Keratinocyte (primary cell): ENCODE measurements at regions not wholly inside any gene's neighbourhood (a gene's known extent, or its start where the extent isn't known, plus 50 kb on each side); places are given as distances from the start of the nearest gene placed in this dataset.

Source experiments
- DNase-seq: peaks from one replicate; pipeline ENCODE4 v3.0.0-alpha.2; 2011; ENCODE audit warnings: low read depth, missing footprints, low spot score
- FAIRE-seq: peaks from 2 replicates; lab custom pipeline; 2011; peaks lifted over from hg19 to GRCh38; lab: Jason Lieb, UNC
- H2AFZ ChIP-seq: 2 replicates; pipeline ENCODE4 v1.6.0; 2012; ENCODE audit warnings: low read length, control low read depth, inconsistent platforms; ENCODE audit not compliant: control insufficient read depth
- H3K27ac ChIP-seq: 2 replicates; pipeline ENCODE4 v1.5.1; 2011; ENCODE audit warnings: low read length; ENCODE audit not compliant: control insufficient read depth, insufficient read depth
- H3K27me3 ChIP-seq: 3 replicates; pipeline ENCODE4 v1.6.0; 2011; ENCODE audit warnings: low read length; ENCODE audit not compliant: control insufficient read depth, insufficient read depth; ENCODE audit errors: extremely low read depth
- H3K36me3 ChIP-seq, 2 experiments: 2 replicates in 1 of 2; 3 replicates in 1 of 2; pipeline ENCODE4 v1.5.1; 2011; ENCODE audit warnings: low read length in 2 of 2, mild to moderate bottlenecking in 1 of 2; ENCODE audit not compliant: control insufficient read depth in 2 of 2, insufficient read depth in 2 of 2; ENCODE audit errors: extremely low read depth in 1 of 2
- H3K4me1 ChIP-seq: 3 replicates; pipeline ENCODE4 v1.5.1; 2011; ENCODE audit warnings: low read length; ENCODE audit not compliant: control insufficient read depth, insufficient read depth; ENCODE audit errors: extremely low read depth
- H3K4me2 ChIP-seq: 3 replicates; pipeline ENCODE4 v1.6.0; 2011; ENCODE audit warnings: low read depth, low read length; ENCODE audit not compliant: control insufficient read depth, insufficient read depth; ENCODE audit errors: extremely low read depth
- H3K4me3 ChIP-seq, 3 experiments: fragments of 200-600 bp in 1 of 3; sonication (generic) in 1 of 3; 2 replicates in 2 of 3; 3 replicates in 1 of 3; pipeline ENCODE4 v1.5.1; 2011 to 2016; ENCODE audit warnings: low read length in 3 of 3, mild to moderate bottlenecking in 3 of 3, control low read depth in 2 of 3, inconsistent platforms in 1 of 3, low read depth in 1 of 3, mixed read lengths in 1 of 3, mixed run types in 1 of 3, moderate library complexity in 1 of 3; ENCODE audit not compliant: control insufficient read depth in 2 of 3, insufficient read depth in 2 of 3; ENCODE audit errors: extremely low read depth in 1 of 3
- H3K79me2 ChIP-seq: 2 replicates; pipeline ENCODE4 v1.6.0; 2012; ENCODE audit warnings: low read length; ENCODE audit not compliant: control insufficient read depth, insufficient read depth
- H3K9ac ChIP-seq: 3 replicates; pipeline ENCODE4 v1.6.0; 2011; ENCODE audit warnings: low read length; ENCODE audit not compliant: control insufficient read depth, insufficient read depth; ENCODE audit errors: extremely low read depth
- H3K9me1 ChIP-seq: 3 replicates; pipeline ENCODE4 v1.6.0; 2011; ENCODE audit warnings: low read length; ENCODE audit not compliant: control insufficient read depth, insufficient read depth; ENCODE audit errors: extremely low read depth
- H3K9me3 ChIP-seq: 2 replicates; pipeline ENCODE4 v1.5.1; 2012; ENCODE audit warnings: low read depth, low read length; ENCODE audit not compliant: control insufficient read depth
- H4K20me1 ChIP-seq: 3 replicates; pipeline ENCODE4 v1.6.0; 2011; ENCODE audit warnings: low read length; ENCODE audit not compliant: control insufficient read depth, insufficient read depth; ENCODE audit errors: extremely low read depth
- CTCF ChIP-seq, 3 experiments: IDR thresholded peaks in 1 of 3; conservative IDR thresholded peaks in 1 of 3; optimal IDR thresholded peaks in 1 of 3; 2 replicates in 2 of 3; 3 replicates in 1 of 3; pipeline versions ENCODE3 to v1.5.1; 2011; ENCODE audit warnings: low read length in 3 of 3, mild to moderate bottlenecking in 3 of 3, moderate library complexity in 2 of 3, control low read depth in 1 of 3, inconsistent platforms in 1 of 3; ENCODE audit not compliant: insufficient read depth in 2 of 3; ENCODE audit errors: extremely low read depth in 1 of 3
- EZH2 ChIP-seq: IDR thresholded peaks from one replicate; pipeline ENCODE4 v1.6.1; 2012; ENCODE audit warnings: inconsistent platforms, mild to moderate bottlenecking, low read length, moderate library complexity
- dilution Hi-C: fragments of 300-500 bp; cut with MboI; formaldehyde crosslinking; loops from one replicate; pipeline ENCODE4 v1.7.0; 2020; ENCODE audit warnings: low sequenced_read_pairs; ENCODE audit not compliant: extremely low pct_ligation_motif_present

- no peak overlapping the region for H3K9ac ChIP-seq
- no peaks in the 10 kb centered on the region for H3K9me1 ChIP-seq
- no peaks in the 10 kb centered on the region for H3K9me3 ChIP-seq
- TF ChIP-seq CTCF (optimal IDR thresholded peaks at IDR 0.05 in 1 of 3, IDR thresholded peaks at IDR 0.05 in 1 of 3, conservative IDR thresholded peaks at IDR 0.05 in 1 of 3; ENCODE audit: extremely low read depth in 1 of 3, insufficient read depth in 2 of 3, low read length in 3 of 3) (no peak), EZH2 (no peak)
- H3K36me3 ChIP-seq, result no peaks in the 10 kb centered on the region
- no peaks in the 10 kb centered on the region for H4K20me1 ChIP-seq
- DNase-seq (no peak), FAIRE-seq (peak; percentile 5)
- H3K79me2 ChIP-seq, result no peaks in the 10 kb centered on the region
- dilution Hi-C loops, result no loop called here
- no peak overlapping the region for H2AFZ ChIP-seq
- H3K27me3 ChIP-seq, result peaks cover 8% of the 10 kb centered on the region
- no peak overlapping the region for H3K4me3 ChIP-seq
- H3K4me2 ChIP-seq, result peak overlapping the region; percentile 14
- no peak overlapping the region for H3K27ac ChIP-seq
- peaks cover 8% of the 10 kb centered on the region for H3K4me1 ChIP-seq
Observed at GRCh38 chr5:171595801-171596231, 176.4 kb downstream of the FGF18 start.

- H3K4me3 ChIP-seq, result no peak overlapping the region
- H3K36me3 ChIP-seq, result no peaks in the 10 kb centered on the region
- DNase-seq (no peak), FAIRE-seq (no peak)
- H3K27ac ChIP-seq, result no peak overlapping the region
- H3K4me1 ChIP-seq, result peaks cover 8% of the 10 kb centered on the region
- peaks cover 8% of the 10 kb centered on the region for H3K27me3 ChIP-seq
- H3K9me3 ChIP-seq, result no peaks in the 10 kb centered on the region
- TF ChIP-seq EZH2 (no peak), CTCF (optimal IDR thresholded peaks at IDR 0.05 in 1 of 3, IDR thresholded peaks at IDR 0.05 in 1 of 3, conservative IDR thresholded peaks at IDR 0.05 in 1 of 3; ENCODE audit: extremely low read depth in 1 of 3, insufficient read depth in 2 of 3, low read length in 3 of 3) (no peak)
- dilution Hi-C loops, result no loop called here
- no peak overlapping the region for H3K9ac ChIP-seq
- H3K9me1 ChIP-seq, result no peaks in the 10 kb centered on the region
- H3K79me2 ChIP-seq, result no peaks in the 10 kb centered on the region
- H4K20me1 ChIP-seq, result no peaks in the 10 kb centered on the region
- H3K4me2 ChIP-seq, result peak overlapping the region; percentile 14
- H2AFZ ChIP-seq, result no peak overlapping the region
Observed at GRCh38 chr5:171596391-171596878, 177.0 kb downstream of the FGF18 start.
